ENCODE measurements at regions not wholly inside any gene's neighbourhood (a gene's known extent, or its start where the extent isn't known, plus 50 kb on each side); places are given as distances from the start of the nearest gene placed in this dataset.

GRCh38 chr7:91653286-91653685 lies 227.2 kb downstream of the MTERF1 start:
- CTCF ChIA-PET, result no interaction called here

DNA sequence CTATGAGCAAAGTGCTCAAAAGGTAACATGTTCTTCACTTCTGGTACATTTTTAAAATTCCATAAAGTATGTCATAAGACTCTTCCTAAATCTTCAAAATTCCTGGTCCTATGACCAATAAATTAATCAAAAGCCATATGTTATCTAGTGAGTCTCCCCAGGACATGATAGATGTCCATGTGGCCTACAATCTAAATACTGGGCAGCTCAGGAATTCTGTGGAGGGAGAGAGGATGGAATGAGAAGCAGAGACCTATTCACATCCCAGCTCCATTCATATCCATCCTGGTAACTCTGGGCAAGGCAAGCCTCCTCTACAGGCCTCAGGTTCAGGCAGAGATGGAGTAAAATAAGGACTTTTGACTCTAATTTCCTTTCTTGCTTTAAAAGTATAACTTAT lies 224.8 kb downstream of the MTERF1 start:
- H3K4me3 Mint-ChIP-seq, result no peak overlapping the region
- CTCF ChIA-PET, result no interaction called here
- no peaks in the 10 kb centered on the region for H3K36me3 Mint-ChIP-seq (ENCODE audit: low read depth)
- peaks cover 2% of the 10 kb centered on the region for H3K27me3 Mint-ChIP-seq (ENCODE audit: low read depth)
- no peak overlapping the region for H3K27ac Mint-ChIP-seq
- DNase-seq, result no peak
- no peaks in the 10 kb centered on the region for H3K4me1 Mint-ChIP-seq (ENCODE audit: low read depth)
- H3K9me3 Mint-ChIP-seq, result no peaks in the 10 kb centered on the region
- intact Hi-C loops (cut with micrococcal nuclease), result no loop called here

More at GRCh38 chr7:91653286-91653685, 227.2 kb downstream of the MTERF1 start:
- H3K27me3 Mint-ChIP-seq (ENCODE audit: low read depth), result peaks cover 2% of the 10 kb centered on the region
- intact Hi-C loops (cut with micrococcal nuclease), result no loop called here
- no peaks in the 10 kb centered on the region for H3K9me3 Mint-ChIP-seq
- H3K27ac Mint-ChIP-seq, result no peak overlapping the region
- DNase-seq, result no peak
- no peak overlapping the region for H3K4me3 Mint-ChIP-seq
- H3K36me3 Mint-ChIP-seq (ENCODE audit: low read depth), result no peaks in the 10 kb centered on the region
- H3K4me1 Mint-ChIP-seq (ENCODE audit: low read depth), result no peaks in the 10 kb centered on the region

GRCh38 chr7:91656541-91657482 lies 223.7 kb downstream of the MTERF1 start:
- CTCF ChIA-PET, result no interaction called here
- intact Hi-C loops (cut with micrococcal nuclease), result no loop called here

GRCh38 chr7:91657483-91658071 lies 222.9 kb downstream of the MTERF1 start:
- Mint-ChIP-seq H3K9me3 (no peaks in the 10 kb centered on the region), H3K36me3 (ENCODE audit: low read depth) (no peaks in the 10 kb centered on the region), H3K4me3 (no peak overlapping the region), H3K27ac (no peak overlapping the region), H3K27me3 (ENCODE audit: low read depth) (peaks cover 2% of the 10 kb centered on the region), H3K4me1 (ENCODE audit: low read depth) (no peaks in the 10 kb centered on the region)
- CTCF ChIA-PET, result no interaction called here
- no peak for DNase-seq
- intact Hi-C loops (cut with micrococcal nuclease), result no loop called here

More at GRCh38 chr7:91656541-91657482, 223.7 kb downstream of the MTERF1 start:
- DNase-seq, result no peak
- H3K36me3 Mint-ChIP-seq (ENCODE audit: low read depth), result no peaks in the 10 kb centered on the region
- no peaks in the 10 kb centered on the region for H3K4me1 Mint-ChIP-seq (ENCODE audit: low read depth)
- H3K9me3 Mint-ChIP-seq, result no peaks in the 10 kb centered on the region
- H3K4me3 Mint-ChIP-seq, result no peak overlapping the region
- peaks cover 2% of the 10 kb centered on the region for H3K27me3 Mint-ChIP-seq (ENCODE audit: low read depth)
- H3K27ac Mint-ChIP-seq, result no peak overlapping the region

DNA sequence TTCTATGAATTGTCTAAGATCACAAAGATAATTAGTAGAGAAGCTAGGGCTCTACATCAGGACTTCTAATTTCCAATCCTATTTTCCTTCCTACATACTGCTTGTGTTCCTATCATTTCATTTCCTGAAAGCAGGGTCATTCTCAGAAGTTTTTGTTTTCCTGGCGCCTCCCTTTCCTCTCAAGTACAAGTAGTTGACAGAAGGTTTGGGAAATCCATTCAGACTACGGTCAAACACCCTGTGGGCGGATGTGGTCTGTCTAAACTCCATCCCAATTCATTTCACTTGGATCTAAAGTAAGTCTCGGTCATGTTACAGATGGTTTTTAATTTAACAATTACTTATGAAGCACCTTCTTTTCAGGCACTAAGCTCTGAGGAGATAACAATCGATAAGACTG lies 221.4 kb downstream of the MTERF1 start:
- no peaks in the 10 kb centered on the region for H3K9me3 Mint-ChIP-seq
- CTCF ChIA-PET, result no interaction called here

GRCh38 chr7:91660734-91661356 lies 219.7 kb downstream of the MTERF1 start:
- Mint-ChIP-seq H3K4me1 (ENCODE audit: low read depth) (no peaks in the 10 kb centered on the region), H3K36me3 (ENCODE audit: low read depth) (no peaks in the 10 kb centered on the region), H3K27ac (no peak overlapping the region), H3K4me3 (no peak overlapping the region), H3K9me3 (no peaks in the 10 kb centered on the region), H3K27me3 (ENCODE audit: low read depth) (no peaks in the 10 kb centered on the region)
- CTCF ChIA-PET, result no interaction called here
- no peak for DNase-seq
- intact Hi-C loops (cut with micrococcal nuclease), result no loop called here

More for the DNA sequence above, 221.4 kb downstream of the MTERF1 start:
- Mint-ChIP-seq H3K4me3 (no peak overlapping the region), H3K4me1 (ENCODE audit: low read depth) (no peaks in the 10 kb centered on the region), H3K27ac (no peak overlapping the region), H3K36me3 (ENCODE audit: low read depth) (no peaks in the 10 kb centered on the region), H3K27me3 (ENCODE audit: low read depth) (peaks cover 2% of the 10 kb centered on the region)
- DNase-seq, result no peak
- intact Hi-C loops (cut with micrococcal nuclease), result no loop called here

GRCh38 chr7:91661727-91662126 lies 218.8 kb downstream of the MTERF1 start:
- no peak overlapping the region for H3K4me3 Mint-ChIP-seq
- CTCF ChIA-PET, result no interaction called here
- no peaks in the 10 kb centered on the region for H3K4me1 Mint-ChIP-seq (ENCODE audit: low read depth)
- no peaks in the 10 kb centered on the region for H3K27me3 Mint-ChIP-seq (ENCODE audit: low read depth)
- intact Hi-C loops (cut with micrococcal nuclease), result no loop called here
- H3K36me3 Mint-ChIP-seq (ENCODE audit: low read depth), result no peaks in the 10 kb centered on the region
- no peak for DNase-seq
- H3K9me3 Mint-ChIP-seq, result no peaks in the 10 kb centered on the region
- H3K27ac Mint-ChIP-seq, result no peak overlapping the region

DNA sequence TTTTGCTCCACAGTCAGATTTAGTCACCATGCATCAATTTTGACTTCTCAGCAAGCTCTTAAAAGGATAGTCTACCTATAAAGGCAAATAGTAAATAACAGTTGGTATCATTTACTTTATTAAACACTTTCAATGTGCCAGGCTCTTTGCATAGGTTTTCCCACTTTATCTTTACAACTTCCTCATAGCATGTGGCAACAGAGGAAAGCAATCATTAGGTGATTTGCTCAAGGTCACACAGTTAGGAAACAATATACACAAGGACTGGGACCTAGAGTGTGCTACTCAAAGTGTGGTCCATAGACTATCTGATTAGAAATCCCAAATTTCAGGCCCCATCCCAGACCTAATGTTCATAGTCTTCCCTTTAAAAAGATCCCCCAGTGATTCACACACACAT lies 212.3 kb downstream of the MTERF1 start:
- Mint-ChIP-seq H3K36me3 (ENCODE audit: low read depth) (no peaks in the 10 kb centered on the region), H3K27me3 (ENCODE audit: low read depth) (no peaks in the 10 kb centered on the region), H3K27ac (no peak overlapping the region), H3K9me3 (no peaks in the 10 kb centered on the region), H3K4me1 (ENCODE audit: low read depth) (no peaks in the 10 kb centered on the region), H3K4me3 (no peak overlapping the region)
- intact Hi-C loops (cut with micrococcal nuclease), result no loop called here
- DNase-seq, result no peak
- CTCF ChIA-PET, result no interaction called here

DNA sequence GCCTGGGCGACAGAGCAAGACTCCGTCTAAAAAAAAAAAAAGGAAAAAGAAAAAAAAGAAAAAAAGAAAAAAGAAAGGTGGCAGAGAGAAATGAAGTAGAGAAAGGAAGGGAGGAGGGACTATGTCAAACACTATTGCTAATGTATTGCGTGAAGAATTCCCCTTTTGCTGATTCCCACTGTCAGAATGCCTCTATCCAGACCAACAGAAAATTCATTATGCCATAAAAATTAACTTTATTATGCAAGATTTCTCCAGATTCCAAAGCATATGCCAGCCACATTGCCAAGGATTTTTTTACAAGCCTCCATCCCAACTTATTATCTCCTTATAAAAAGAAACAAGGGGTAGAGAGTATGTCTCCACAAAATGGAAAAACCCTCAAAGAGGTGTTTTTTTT lies 209.3 kb downstream of the MTERF1 start:
- H3K27ac Mint-ChIP-seq, result no peak overlapping the region
- H3K27me3 Mint-ChIP-seq (ENCODE audit: low read depth), result no peaks in the 10 kb centered on the region
- no peak for DNase-seq
- H3K4me3 Mint-ChIP-seq, result no peak overlapping the region
- intact Hi-C loops (cut with micrococcal nuclease), result no loop called here
- no peaks in the 10 kb centered on the region for H3K4me1 Mint-ChIP-seq (ENCODE audit: low read depth)
- no peaks in the 10 kb centered on the region for H3K9me3 Mint-ChIP-seq
- CTCF ChIA-PET, result no interaction called here
- no peaks in the 10 kb centered on the region for H3K36me3 Mint-ChIP-seq (ENCODE audit: low read depth)

- peaks cover 1% of the 10 kb centered on the region for H3K36me3 Mint-ChIP-seq (ENCODE audit: low read depth)
- no peaks in the 10 kb centered on the region for H3K4me1 Mint-ChIP-seq (ENCODE audit: low read depth)
- no peak overlapping the region for H3K27ac Mint-ChIP-seq
- CTCF ChIA-PET, result interaction anchor here (0.6 kb wide), 1 partner anchor 23 kb away, joined by 3 read pairs; no protein-coding TSS in a partner anchor
- no peaks in the 10 kb centered on the region for H3K27me3 Mint-ChIP-seq (ENCODE audit: low read depth)
- intact Hi-C loops (cut with micrococcal nuclease), result no loop called here
- DNase-seq, result no peak
- H3K9me3 Mint-ChIP-seq, result peaks cover 4% of the 10 kb centered on the region
- H3K4me3 Mint-ChIP-seq, result no peak overlapping the region
Observed at GRCh38 chr7:91674470-91674869, 206.0 kb downstream of the MTERF1 start.

DNA sequence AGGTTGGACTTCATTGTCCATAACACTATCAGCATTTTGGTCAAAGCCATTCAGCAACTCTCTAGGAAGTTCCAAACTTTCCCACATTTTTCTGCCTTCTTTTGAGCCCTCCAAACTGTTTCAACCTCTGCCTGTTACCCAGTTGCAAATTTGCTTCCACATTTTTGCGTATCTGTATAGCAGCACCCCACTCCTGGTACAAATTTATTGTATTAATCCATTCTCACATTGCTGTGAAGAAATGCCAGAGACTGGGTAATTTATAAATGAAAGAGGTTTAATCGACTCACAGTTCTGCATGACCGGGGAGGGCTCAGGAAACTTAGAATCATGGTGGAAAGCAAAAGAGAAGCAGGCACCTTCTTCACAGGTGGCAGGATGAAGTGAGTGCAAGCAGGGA lies 198.8 kb downstream of the MTERF1 start:
- H3K36me3 Mint-ChIP-seq (ENCODE audit: low read depth), result peaks cover 4% of the 10 kb centered on the region
- intact Hi-C loops (cut with micrococcal nuclease), result no loop called here
- H3K9me3 Mint-ChIP-seq, result peaks cover 24% of the 10 kb centered on the region
- DNase-seq, result no peak
- CTCF ChIA-PET, result no interaction called here
- no peaks in the 10 kb centered on the region for H3K27me3 Mint-ChIP-seq (ENCODE audit: low read depth)
- H3K27ac Mint-ChIP-seq, result no peak overlapping the region
- H3K4me3 Mint-ChIP-seq, result no peak overlapping the region
- H3K4me1 Mint-ChIP-seq (ENCODE audit: low read depth), result no peaks in the 10 kb centered on the region

- Mint-ChIP-seq H3K27me3 (ENCODE audit: low read depth) (no peaks in the 10 kb centered on the region), H3K4me3 (no peak overlapping the region), H3K9me3 (peaks cover 24% of the 10 kb centered on the region), H3K4me1 (ENCODE audit: low read depth) (no peaks in the 10 kb centered on the region), H3K36me3 (ENCODE audit: low read depth) (peaks cover 4% of the 10 kb centered on the region), H3K27ac (no peak overlapping the region)
- intact Hi-C loops (cut with micrococcal nuclease), result no loop called here
- CTCF ChIA-PET, result no interaction called here
- no peak for DNase-seq
Observed at GRCh38 chr7:91683823-91684222, 196.7 kb downstream of the MTERF1 start.

DNA sequence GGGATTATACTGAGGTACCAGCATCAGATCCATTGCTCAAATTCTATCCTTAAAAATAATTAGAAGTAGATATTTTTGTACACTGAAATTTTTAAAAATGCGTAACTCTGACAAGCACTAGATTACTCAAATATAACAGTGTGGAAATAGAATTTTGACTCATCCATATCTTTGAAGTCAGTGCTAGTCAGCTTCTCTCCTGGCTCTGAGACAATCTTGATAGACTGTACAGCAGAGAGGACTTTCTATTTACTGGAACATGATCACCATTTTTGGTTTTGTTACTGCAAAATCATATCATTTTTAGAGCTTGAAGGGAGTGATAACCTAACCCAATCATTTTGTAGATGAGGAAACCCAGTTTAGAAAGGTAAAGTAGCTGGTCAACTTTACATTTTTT lies 195.0 kb downstream of the MTERF1 start:
- Mint-ChIP-seq H3K4me1 (ENCODE audit: low read depth) (no peaks in the 10 kb centered on the region), H3K27me3 (ENCODE audit: low read depth) (no peaks in the 10 kb centered on the region), H3K9me3 (peaks cover 12% of the 10 kb centered on the region), H3K4me3 (no peak overlapping the region), H3K36me3 (ENCODE audit: low read depth) (peaks cover 3% of the 10 kb centered on the region), H3K27ac (no peak overlapping the region)
- CTCF ChIA-PET, result no interaction called here
- intact Hi-C loops (cut with micrococcal nuclease), result no loop called here
- no peak for DNase-seq
